Epidermal melanocyte (primary cell): ENCODE measurements at regions not wholly inside any gene's neighbourhood (a gene's known extent, or its start where the extent isn't known, plus 50 kb on each side); places are given as distances from the start of the nearest gene placed in this dataset.

ENCODE experiments used
- DNase-seq: peaks from one replicate; pipeline ENCODE4 v3.0.0; 2011; ENCODE audit warnings: low spot score; ENCODE audit not compliant: insufficient read length

DNA sequence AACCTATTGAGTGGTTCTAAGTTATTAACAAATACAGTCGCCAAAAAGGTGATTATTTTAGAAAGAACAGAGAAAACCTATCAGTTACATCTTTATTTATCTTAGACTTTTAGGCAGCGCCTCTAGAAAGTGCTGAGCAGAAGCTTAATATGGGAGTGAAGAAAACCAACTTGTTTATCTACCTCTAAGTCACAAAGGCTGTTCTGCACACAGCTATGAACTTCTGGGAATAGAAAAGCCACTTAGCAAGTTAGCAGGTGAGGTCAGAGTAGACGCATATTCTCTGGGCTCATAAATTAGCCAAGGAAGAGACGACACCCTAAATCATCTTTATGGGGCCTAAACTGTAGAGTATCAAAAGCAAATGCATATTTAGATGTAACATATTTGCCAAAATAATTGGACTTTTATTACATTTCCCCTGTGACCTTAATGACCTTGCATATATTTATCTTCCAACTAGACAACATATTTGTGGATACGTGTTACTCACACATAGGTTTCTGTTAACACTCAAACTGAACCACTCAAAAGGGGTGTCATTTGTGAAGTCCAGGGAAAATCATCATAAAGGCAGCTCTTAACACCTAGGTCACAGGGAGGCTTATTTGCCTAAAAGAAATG lies 267.1 kb downstream of the ADGB start:
- DNase-seq, result no peak

GRCh38 chr6:146866731-146867414 lies 268.1 kb downstream of the ADGB start:
- no peak for DNase-seq

- no peak for DNase-seq
Measured at GRCh38 chr6:146868671-146869209, 270.0 kb downstream of the ADGB start.

DNA sequence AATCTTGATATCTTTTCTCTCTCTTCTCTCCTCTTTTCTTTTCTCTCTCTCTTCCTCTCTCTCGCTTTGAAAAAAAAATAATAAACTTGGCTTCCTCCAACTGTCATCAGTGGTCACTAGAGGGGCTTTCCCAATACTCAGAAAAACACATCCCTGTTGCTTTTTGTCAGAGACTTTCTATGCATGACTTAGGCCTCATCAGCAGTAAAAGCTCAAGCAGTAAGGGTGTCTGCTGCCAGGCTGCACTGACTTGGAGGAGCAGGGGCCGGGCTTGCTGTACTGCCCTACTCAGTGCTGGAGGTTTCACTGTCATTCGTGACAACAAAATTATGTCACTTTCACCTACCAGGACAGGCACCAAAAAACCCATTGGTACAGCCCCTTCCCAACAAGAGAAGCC lies 272.0 kb downstream of the ADGB start:
- no peak for DNase-seq

GRCh38 chr6:146871611-146872425 lies 273.0 kb downstream of the ADGB start:
- no peak for DNase-seq

DNA sequence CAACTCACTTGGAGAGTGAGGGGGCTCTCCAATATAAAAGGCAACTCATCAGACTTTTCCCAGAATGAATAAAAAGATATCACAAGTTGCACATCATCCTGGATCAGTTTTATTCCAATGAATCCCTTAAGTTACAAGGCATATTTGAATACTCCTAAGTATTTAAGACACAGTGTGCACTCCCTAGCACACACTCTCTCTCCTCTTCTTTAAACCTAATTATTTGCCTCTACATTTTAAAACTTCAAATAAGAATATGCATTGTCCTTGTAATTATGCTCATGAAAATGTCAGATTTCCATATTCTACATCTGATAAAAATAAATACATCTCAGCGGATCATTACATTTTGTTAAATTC lies 273.6 kb downstream of the ADGB start:
- DNase-seq, result no peak

DNA sequence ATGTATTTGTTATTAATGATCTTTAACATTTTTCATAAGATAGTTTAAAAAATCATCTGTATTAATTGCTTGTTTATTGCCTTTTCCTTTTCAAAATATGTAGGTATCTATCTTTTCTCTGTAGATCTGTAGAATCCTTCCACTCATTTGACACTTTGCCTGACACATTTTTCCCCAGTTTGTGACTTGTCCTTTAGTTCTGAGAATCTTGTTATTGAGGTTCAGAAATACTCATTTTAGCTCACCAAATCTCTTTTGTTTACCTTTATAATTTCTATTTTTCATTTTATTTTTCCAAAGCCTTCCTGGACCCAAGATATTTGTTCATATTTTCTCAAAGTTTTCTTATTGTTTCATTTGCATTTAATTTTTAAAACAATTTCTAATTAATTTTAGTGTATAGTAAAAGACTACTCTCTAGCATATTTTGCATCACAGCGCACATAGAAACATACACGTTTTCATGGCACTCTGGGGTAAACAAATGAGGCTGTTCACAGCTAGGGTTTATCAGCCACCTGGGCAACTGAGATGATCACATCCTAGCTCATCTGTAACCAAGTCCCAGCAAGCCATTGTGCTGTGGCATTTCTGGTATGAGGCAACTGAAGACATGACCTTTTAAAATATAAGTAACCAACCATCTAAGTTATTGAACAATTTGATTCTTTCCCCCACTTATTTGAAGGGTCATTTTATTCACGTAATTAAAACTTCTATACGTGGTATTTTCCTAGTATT lies 275.7 kb downstream of the ADGB start:
- no peak for DNase-seq

GRCh38 chr6:146875927-146876270 lies 277.1 kb downstream of the ADGB start:
- no peak for DNase-seq

DNA sequence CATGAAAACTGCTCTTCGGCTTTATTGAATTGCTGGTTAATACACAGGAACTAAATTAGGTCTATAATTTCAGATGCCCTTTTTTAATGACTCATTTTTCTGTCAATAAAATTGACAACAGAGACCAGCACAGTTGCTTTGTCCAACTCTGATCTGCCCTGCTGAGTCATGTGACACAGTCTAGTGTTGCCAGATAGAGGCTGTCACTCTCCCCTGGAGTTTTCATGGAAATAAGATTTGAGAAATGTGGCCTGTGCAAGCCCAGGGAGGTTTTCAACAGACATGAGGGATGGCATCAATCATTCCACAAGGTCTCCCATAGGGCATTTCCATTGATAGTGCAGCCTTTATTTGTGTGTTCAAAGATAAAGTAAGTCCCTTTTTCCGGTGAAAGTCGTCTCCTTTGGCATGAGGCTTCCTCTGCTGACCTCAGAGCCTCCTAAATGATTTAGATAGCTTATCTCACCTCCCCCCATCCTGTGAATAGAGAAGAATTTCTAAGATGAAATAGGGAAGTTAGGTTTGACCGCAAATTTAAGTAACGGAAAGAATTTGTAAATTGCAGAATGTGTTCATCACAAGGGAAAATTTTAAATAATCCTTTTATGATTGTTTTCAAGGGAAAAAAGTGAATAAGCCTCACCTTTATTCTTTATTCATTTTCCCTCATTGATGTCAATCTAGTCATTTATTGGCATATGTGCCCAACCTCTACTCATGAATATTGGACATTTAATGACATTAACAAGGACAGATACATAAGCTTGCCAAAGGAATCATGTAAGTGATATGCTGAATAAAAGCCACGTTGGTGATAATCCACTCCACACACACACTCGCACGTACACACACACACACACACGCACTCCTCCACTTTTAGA lies 277.7 kb downstream of the ADGB start:
- no peak for DNase-seq

GRCh38 chr6:146878168-146878951 lies 279.6 kb downstream of the ADGB start:
- no peak for DNase-seq

- no peak for DNase-seq
Measured at GRCh38 chr6:146878952-146879340, 280.2 kb downstream of the ADGB start.

GRCh38 chr6:146879406-146880117 lies 280.8 kb downstream of the ADGB start:
- DNase-seq, result no peak

- no peak for DNase-seq
Measured at GRCh38 chr6:146881228-146882181, 282.7 kb downstream of the ADGB start.

DNA sequence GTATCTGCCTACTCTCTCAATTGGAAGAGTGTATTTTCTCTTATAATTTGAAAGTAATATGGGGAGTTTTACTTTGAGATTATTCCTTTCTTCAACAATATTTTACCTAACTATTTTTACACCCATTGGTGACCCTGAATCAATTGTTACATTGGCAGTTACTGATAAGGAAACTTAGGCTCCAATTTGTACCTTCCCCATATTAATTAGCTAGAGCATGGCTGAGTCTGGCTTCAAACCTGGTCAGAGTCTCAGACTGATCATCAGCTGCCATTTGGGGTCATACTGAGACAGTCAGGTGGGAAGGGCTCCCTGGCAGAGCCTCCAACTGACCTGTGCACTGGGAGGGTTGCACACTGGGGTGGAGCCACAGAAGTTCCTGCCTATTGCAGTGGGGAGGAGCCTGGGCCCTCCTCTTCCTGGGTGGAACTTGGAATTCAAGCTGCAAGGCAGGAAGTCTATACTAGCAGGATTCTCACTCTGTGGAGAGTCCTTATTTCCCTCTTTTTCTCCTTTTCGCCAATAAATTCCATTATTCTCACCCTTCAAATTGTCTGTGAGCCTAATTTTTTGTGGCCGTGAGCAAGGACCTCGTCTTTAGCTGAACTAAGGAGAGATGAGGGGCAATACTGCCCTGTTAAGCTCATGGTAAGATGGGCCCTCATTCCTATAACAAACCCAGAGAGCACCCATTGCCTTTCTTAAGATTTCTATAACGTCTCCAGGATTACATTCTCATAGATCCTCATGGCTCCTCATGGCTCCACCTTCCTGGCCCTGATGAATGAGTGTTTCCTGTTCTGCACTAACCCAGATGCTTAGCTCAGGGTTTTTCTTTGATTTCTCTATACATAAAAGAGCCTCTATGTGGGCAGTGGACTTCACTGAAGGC lies 285.1 kb downstream of the ADGB start:
- DNase-seq, result no peak

DNA sequence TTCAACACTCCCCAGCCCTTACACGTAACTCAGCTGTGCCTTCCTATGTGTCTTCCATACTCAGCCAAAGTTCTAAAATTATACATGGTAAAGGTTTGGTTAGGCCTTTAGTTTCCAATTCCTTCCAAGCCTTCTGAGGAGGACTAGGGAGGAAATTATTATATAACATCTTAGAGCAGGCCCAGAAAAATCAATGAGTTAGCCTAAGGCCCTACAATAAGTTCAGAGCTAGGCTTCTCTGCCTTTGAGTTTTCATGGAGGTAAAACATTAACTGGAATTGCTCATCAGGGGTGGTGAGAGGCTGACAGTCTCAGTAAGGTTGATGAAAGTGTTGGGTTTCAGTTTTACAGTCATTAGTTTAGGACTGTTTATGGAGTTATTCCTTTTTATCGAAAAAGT lies 286.0 kb downstream of the ADGB start:
- DNase-seq, result no peak

GRCh38 chr6:146885708-146886457 lies 287.1 kb downstream of the ADGB start:
- no peak for DNase-seq
